GM12874 (cell line): ENCODE measurements at regions not wholly inside any gene's neighbourhood (a gene's known extent, or its start where the extent isn't known, plus 50 kb on each side); places are given as distances from the start of the nearest gene placed in this dataset.

Experiments used
- TF ChIP-seq, protein P1 (sequence below): IDR thresholded peaks from 2 replicates; pipeline ENCODE4 v1.5.1; 2011; ENCODE audit warnings: low read depth, mild to moderate bottlenecking, control low read depth, low read length, moderate library complexity; ENCODE audit not compliant: insufficient read depth

- TF ChIP-seq, protein P1, sequence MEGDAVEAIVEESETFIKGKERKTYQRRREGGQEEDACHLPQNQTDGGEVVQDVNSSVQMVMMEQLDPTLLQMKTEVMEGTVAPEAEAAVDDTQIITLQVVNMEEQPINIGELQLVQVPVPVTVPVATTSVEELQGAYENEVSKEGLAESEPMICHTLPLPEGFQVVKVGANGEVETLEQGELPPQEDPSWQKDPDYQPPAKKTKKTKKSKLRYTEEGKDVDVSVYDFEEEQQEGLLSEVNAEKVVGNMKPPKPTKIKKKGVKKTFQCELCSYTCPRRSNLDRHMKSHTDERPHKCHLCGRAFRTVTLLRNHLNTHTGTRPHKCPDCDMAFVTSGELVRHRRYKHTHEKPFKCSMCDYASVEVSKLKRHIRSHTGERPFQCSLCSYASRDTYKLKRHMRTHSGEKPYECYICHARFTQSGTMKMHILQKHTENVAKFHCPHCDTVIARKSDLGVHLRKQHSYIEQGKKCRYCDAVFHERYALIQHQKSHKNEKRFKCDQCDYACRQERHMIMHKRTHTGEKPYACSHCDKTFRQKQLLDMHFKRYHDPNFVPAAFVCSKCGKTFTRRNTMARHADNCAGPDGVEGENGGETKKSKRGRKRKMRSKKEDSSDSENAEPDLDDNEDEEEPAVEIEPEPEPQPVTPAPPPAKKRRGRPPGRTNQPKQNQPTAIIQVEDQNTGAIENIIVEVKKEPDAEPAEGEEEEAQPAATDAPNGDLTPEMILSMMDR, result no peak
Measured at GRCh38 chr5:155068616-155069100, 55.1 kb downstream of the KIF4B start.

GRCh38 chr5:155069961-155070360 is 56.4 kb downstream of the KIF4B start:
- TF ChIP-seq, protein P1, result no peak

- TF ChIP-seq, protein P1, result no peak
Measured at GRCh38 chr5:155070781-155071180, 57.2 kb downstream of the KIF4B start.

- TF ChIP-seq, protein P1, result no peak
Measured at GRCh38 chr5:155076379-155076778, 62.8 kb downstream of the KIF4B start.

- TF ChIP-seq, protein P1, result no peak
Measured at GRCh38 chr5:155079698-155080097, 66.1 kb downstream of the KIF4B start.

GRCh38 chr5:155080721-155081120 is 67.2 kb downstream of the KIF4B start:
- TF ChIP-seq, protein P1, result no peak

GRCh38 chr5:155081618-155082017 is 68.1 kb downstream of the KIF4B start:
- TF ChIP-seq, protein P1, result no peak
